HG03460 (cell line): ENCODE measurements at regions not wholly inside any gene's neighbourhood (a gene's known extent, or its start where the extent isn't known, plus 50 kb on each side); places are given as distances from the start of the nearest gene placed in this dataset.

Experiments
- ATAC-seq: cut with Tn5 transposase; IDR thresholded peaks from one replicate; pipeline ENCODE4 v1.9.1; 2021; ENCODE audit not compliant: unreplicated experiment

DNA sequence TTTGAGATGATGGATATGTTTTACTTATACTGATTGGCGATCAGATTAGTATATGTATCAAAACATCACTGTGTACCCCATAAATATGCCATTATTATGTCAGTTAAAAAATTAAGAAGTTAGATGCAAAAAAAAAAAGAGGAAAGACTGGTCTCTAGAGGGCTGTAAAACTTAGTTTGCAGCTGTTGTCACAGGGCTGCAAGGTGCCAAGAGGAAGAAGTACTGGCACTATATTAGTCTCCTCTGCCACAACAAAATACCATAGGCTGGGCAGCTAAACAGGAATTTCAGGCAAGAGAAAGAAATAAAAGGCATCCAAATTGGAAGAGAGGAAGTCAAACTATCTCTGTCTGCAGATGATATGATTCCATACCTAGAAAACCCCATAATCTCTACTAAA, 177.8 kb upstream of the PLPP4 start:
- no peak for ATAC-seq

DNA sequence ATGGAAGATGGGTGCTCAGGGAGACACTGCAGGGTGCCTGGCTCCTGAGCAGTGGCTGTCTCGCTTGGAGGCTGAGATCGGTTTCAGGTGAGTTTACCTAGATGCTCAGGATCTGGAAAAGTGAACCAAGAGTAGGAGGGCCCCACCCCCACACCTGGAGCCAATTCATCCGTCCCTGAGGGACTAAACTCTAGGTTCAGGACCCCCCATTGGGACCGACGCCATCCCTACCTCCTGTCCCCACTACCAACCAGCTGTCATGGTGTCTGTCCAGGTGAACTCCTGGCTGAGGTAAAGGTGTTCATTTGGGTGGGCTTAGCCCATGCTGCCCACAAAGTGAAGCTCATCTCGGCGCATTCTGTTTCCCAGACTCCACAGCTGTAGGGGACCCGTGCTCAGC, 174.6 kb upstream of the PLPP4 start:
- ATAC-seq: no peak

DNA sequence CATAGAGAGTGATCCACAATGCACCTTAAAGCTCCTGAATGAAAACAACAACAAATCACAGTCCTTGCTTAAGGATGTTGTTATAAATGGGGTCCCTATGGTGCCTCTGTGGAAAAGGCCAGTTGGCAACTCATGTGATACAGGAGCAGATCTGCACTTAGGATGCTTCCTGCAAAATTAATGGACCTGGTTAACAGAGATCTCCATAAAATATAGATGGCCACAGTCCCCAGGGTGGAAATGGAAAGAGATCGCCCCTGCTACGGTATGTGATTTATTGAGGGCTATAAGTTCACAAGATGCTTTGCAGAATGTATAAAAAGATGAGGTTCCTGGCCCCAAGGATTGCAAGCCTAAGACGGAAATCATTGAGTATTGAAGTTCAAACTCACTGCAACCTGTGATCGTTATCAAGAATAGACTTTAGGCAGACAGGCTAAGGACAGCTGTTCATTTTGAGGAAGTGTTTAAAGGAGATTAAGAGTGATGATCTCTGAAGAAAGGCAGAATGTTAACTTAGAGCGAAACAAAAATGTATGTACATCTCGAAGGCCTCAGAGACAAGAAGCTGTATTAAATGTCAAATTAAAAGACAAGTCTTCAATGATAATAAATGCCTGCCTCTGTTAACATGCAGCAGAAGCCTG, 174.1 kb upstream of the PLPP4 start:
- no peak for ATAC-seq

DNA sequence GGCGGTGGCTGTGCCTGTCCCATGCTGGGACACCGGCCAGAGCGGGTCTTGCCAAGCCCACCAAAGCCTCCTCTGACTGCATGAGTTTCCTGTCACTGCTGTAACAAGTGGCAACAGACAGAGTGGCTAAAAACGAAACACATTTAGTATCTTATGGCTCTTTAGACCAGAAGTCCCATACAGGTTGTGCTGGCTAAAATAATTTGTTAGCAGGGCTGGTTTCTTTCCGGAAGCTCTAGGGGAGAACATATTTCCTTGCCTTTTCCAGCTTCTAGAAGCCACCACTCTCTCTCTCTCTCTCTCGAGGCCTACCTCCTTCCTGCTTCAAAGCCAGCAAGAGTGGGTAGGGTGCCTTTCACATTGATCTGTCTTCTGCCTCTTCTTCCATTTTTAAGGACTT, 171.6 kb upstream of the PLPP4 start:
- no peak for ATAC-seq

DNA sequence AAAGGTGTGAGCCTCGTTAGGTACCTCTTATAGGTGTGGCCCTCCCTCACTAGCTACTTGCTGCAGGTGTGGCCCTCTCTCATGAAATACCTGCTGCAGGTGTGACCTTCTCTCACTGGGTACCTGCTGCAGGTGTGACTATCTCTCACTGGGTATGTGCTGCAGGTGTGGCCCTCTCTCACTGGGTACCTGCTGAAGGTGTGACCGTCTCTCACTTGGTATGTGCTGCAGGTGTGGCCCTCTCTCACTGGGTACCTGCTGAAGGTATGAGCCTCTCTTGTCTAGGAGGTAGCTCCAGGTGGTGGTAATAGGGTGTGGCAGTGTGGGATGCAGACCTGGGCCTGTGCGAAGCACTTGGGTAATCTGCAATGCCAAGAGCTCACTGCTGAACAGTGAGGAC, 170.7 kb upstream of the PLPP4 start:
- ATAC-seq: no peak

DNA sequence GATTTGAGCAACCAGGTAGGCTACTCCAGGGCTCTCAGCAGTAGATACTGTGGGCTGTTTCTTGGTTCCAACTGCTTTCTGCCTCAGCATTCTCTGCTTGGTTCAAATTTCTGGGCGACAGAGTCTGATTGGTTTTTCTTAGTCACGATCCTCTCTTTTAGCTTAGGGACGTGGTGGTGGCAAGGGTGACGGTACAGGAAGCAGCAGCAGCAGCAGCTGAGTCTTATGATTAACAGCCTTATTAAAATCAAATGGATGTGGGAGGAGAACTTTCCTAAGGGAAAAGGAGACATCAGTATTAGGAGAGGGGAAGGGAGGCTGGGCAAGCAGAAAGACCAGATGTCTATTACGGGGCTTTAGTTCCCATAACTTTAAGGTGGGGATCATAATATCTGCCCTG, 156.5 kb upstream of the PLPP4 start:
- ATAC-seq: no peak

DNA sequence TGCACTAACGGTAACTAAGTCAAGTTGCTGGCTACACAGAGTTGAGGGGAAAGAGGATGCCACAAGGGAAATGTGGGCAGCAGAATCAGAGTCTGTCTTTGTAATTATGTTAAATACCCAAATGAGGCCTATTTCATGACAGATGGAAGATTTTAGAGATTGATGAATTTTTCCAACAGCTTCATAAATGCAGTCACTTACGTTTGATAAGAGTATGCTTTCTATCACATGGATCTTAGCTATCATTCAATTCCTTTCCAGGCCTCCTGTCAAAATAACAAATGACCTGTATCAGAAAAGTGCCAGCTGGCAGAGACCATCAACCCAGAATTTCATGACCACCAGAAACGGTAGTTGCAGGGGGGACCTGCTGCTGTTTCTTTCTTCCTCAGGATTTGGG, 148.4 kb upstream of the PLPP4 start:
- ATAC-seq: no peak

DNA sequence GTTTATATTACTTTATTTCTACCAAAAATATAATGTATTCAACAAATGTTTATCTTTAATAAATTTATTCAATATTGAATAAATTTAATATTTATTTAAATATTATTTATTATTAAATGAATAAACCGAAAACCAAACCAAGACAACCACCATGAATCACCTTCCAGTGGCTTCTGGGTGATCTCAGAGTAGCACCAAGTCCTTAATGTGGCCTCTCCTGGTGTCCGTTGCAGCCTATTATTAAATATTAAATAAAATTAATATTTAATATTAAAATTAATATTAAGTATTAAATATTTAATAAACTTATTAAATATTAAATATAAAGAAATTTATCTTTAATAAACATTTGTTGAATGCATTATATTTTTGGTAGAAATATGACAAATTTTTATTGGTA, 143.3 kb upstream of the PLPP4 start:
- no peak for ATAC-seq

DNA sequence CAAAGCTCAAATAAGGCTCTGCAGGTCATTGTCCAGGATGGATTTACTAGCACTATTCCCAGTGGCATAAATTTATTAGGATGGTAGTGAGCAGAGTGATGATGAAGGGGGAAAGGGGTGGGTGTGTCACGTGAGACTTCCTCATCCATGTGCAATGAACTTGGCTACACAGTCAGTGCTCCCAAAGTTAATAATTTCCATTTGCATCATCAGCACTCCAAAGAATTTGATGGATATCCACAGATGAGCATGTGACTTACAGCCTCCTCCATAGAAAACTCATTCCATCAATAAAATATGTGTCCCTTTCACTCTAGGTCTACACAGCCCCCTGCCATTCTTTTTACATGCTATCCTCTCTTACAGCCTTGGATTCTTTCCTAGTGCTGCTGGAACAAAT, 142.6 kb upstream of the PLPP4 start:
- ATAC-seq: no peak

DNA sequence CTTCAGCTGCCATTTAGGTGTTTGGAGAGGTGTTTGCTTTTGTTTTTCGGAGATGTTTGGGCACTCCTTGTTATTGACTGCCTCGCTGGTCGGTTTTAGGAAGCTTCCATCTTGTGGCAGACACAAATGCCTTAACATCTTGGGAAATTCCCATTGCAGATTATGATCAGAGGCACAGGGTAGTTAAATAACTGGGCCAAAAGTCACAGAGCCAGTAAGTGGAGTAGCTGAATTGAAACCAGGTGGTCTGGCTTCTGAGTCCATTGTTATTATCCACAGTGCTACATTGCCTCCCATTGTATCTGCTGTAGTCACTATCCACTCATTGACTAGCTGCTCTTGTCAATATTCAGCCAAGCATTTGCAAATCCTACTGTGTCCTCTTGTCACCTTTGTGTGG, 138.2 kb upstream of the PLPP4 start:
- ATAC-seq: no peak

DNA sequence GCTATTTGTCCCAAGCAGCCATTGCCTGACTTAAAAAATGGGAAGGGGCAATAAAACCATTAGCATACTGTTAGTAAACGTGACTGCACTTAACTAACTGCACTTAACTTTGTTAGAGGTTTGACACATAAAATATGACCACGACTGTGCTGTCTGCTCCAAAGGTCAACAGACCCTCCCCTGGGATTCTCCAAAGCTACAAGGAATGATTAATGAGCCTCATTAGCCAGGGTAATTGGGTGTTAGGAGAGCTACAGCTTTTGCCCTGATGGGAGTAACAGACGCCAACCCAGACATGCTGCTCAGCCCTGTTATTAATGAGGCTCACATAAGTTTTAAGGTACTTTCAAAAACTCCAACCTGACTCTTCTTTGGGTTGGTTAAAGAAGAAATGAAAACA, 129.4 kb upstream of the PLPP4 start:
- ATAC-seq: no peak

DNA sequence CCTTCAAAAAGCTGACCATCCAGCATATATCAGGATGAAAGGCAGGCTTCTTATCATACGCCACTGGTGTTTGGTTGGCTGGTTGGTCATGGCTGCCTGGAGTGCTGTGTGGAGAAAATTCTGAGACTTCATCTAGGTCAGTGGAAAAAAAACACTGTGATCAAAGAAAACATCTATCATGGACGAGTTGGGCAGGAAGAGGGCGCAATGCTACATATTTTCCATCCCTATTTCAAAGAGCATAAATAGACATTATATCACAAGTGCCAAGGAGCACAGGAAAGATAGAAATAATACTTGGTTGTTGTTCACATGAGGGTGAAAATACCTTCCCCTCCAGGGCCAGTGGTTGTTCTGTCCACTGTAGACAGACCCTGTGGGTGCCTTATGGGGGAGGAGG, 128.4 kb upstream of the PLPP4 start:
- no peak for ATAC-seq

DNA sequence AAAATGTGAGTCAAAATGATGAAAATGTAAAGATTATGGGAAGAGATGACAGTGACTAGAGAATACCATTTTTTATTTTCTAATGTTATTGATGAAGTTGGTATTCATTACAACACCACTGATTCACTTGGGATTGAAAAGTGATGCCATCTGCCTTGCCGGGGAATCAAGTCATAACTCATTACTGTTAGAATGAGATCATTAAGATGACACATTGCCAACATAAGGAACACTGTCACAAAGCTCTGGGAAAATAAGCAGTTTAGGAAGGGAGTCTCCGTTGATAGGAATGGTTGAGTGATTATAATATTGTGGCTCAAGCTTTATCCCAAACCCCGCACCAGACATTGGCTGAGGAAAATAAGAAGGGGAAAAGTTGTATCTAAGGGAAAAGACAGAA, 121.5 kb upstream of the PLPP4 start:
- ATAC-seq: no peak

DNA sequence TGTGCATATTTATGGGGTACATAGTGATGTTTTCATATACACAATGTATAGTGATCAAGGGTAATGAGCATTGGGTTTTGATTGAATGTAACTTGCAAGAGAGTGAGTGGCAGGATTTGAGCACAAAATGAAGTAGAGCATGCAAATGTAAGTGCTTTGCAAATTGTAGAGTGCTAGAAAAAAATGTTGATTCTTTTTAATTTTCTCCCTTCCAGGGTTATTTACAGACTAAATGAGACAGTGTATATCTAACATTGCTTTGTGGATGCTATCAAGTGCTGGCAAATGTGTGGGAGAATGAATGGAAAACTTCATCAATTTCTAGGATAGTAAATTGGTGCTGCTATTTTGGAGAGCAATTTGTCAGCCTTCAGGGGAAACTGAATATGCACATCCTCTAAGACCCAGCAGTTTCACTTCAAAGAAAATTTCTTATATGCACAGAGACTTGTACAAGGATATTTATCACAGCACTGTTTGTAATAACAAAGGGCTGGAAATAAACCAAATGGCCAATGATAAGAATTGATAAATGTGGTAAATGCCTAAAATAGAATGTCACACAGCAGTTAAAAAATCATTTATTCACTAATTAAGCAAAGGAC, 120.6 kb upstream of the PLPP4 start:
- no peak for ATAC-seq

DNA sequence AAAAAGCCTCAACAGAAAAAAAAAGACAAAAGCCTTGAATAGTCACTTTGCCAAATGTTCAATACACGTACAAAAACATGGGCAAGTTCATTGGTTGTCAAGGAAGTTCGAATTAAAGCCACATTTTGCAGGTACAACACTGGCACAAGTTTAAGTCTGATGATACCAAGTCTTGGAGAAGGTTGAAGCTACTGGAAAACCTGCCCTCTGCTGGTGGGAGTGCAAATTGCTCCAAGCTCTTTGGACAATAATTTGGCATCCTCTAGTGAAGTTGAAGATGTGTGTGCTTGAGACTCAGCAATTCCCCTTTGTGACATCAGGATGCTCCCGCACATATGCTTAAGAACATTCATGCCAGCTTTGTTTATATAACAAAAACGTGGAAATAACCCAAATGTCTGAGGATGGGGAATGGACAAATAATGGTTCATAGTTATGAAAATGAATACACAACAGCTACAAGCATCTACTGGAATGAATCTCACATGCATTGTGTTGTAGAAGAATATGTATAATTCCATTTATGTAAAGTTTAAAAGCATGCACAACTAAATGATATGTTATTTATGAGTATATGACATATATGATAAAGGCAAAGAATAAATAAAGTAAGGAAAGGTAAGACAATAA, 120.0 kb upstream of the PLPP4 start:
- ATAC-seq: no peak

DNA sequence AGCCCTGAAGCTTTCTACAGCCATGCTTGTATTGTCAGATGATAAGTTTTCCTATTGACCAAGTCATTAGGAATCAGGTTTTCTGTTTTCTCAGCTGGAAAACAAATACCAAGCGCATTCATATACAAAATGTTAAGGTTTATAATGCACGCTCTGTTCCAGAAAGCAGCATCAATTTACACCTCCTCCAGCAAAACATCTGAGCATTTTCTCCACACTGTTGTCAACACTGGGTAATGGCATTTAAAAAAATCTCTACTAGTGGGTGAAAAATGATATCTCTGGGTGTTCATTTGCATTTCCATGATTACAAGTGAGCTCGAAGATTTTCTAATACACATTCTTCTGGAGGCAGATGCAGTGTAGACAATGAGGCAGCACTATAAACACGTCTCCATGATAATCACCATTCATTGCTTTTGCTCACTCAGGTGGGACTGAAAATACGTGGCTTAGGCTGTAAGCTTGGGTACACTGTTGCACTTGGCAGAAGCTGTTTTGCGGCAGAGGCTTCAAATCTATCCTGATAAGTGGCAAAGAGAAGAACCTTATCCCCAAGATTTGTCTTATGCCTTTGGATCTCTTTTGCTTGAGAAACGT, 114.8 kb upstream of the PLPP4 start:
- no peak for ATAC-seq

DNA sequence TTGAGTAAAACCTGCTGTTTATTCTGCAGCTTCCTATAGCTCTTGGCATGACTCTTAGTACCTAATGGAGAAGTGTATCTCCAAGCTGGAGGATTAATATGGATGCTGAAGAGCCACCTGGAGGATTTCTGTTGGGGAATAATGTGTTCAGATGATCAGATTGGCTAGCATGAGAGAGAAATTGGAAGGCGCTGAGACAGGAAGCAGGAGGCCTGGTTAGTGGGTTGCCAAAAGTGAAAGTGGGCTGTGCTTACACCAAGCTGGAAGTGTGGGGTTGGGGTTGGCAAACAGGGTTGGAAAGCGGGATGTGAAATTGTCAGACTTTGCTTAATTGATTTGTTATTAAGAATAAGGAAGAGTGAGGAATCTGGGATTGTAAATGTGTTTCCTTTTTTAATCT, 111.8 kb upstream of the PLPP4 start:
- ATAC-seq: no peak

DNA sequence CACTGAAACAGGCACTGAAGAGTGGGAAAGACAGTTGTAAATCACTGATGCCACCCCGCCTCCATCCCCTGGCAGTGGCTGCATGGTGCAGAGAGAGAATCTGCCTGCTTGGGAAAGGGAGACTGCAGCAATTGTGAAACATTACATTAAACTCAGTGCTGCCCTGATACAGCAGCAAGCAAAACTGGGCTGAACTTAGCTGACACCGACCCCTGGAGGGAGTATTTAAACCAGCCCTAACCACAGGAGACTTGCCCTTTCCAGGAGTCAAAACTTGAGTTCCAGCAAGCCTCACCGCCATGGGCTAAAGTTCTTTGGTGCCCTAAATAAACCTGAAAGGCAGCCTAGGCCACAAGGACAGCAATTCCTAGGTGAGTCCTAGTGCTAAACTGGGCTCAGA, 109.4 kb upstream of the PLPP4 start:
- ATAC-seq: no peak

DNA sequence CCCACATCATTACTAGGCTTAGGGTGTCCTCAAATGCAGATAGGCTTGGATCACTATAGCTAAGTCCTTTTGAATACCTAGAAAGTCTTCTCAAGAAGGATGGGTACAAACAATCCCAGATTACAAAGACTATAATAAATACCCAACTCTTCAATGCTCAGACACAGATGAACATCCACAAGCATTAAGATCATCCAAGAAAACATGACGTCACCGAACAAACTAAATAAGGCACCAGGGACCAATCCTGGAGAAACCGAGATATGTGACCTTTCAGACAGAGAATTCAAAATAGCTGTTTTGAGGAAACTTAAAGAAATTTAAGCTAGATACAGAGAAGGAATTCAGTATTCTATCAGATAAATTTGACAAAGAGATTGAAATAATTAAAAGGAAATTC, 108.0 kb upstream of the PLPP4 start:
- ATAC-seq: no peak

DNA sequence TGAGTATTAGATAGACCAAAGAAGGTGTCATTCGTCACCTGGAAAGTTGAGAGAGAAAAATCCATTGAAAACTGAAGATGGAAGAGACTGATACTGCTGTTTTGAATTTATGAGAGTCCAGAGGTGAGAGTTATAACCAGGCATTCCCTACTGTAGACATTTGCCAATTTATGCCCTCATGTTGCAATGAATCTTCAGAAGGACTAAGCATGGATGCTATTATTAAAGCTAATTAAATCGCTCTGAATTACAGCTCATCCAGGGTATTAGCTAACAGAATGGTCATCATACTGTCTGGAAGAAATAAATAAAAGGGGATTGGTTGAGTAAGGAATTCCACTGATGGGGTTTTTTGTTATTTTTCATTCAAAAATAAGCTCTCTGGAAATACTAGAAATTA, 101.6 kb upstream of the PLPP4 start:
- ATAC-seq: no peak

DNA sequence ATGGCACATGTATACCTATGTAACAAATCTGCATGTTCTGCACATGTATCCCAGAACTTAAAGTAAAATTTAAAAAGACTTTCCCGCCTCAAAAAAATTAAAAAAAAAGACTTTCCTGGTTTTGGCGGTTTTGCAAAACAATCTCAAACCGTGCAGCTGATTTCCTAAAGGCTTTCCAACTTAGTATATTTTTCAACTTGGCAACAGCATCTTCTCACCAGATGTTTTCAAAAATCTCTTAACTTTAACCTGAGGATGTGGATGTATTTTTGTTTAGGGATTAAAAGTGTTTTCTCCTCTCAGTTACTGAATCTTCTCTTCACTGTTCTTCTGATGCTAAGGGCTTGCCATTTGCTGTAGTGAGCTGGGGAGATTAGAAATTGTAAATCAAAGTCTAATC, 96.5 kb upstream of the PLPP4 start:
- no peak for ATAC-seq

DNA sequence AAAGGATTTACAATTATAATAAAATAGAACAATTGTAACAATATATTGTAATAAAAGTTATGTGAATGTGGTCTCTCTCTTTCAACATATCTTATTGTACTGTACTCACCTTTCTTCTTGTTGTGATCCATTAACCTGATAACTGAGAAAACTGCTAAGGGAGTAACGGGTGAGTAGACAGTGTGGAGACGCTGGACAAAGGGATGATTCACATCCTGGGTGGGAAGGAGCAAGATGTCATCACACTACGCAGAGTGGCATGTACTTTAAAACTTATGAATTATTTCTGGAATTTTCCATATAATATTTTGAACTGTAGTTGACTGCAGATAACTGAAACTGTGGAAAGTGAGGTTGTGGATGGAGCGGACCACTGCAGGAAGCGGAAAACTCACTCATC, 91.2 kb upstream of the PLPP4 start:
- ATAC-seq: no peak

DNA sequence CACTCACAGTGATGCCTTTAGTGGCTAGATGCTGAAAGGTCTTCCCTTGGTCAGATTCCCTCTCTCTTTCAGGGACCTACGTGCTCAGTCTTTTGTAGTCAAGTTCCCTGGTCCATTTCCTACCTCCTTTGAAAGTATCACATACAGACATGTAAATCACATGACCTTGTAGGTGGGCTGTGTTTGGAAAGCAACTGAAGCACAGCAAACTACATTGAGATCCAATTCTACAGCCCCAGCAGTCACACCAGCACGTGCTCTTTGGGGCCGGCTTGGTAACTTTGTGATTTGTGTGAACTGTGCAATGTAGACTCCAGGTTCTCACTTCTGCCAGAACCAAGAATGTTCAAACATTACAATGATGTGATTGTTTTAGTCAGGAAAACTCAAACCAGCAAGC, 89.7 kb upstream of the PLPP4 start:
- no peak for ATAC-seq
